Activated naive CD4-positive, alpha-beta T cell treated with anti-CD3 and anti-CD28 coated beads, Interleukin-2, amount 50 U/mL, for 72 hours (primary cell): ENCODE measurements at regions not wholly inside any gene's neighbourhood (a gene's known extent, or its start where the extent isn't known, plus 50 kb on each side); places are given as distances from the start of the nearest gene placed in this dataset.
"Not testable (repeated sequence)": the region's sequence is repeated elsewhere in the genome, so short reads cannot be mapped to it uniquely, and the experiment has no call there.

ENCODE experiments used
- ATAC-seq, 2 donors: fragments of 150-1000 bp; cut with Tn5 transposase; 2 replicates each; pipeline ENCODE4 v1.10.0; 2021; ENCODE audit warnings: mild to moderate bottlenecking in 2 of 2, moderate library complexity in 2 of 2
- DNase-seq, 2 donors: peaks; one replicate each; pipeline ENCODE4 v3.0.0; 2021 to 2022; ENCODE audit warnings: low spot score in 2 of 2
- H3K27ac Mint-ChIP-seq, 2 donors: one replicate each; pipeline ENCODE4 v1.8.0; 2022; ENCODE audit warnings: mild to moderate bottlenecking in 2 of 2, mixed read lengths in 2 of 2
- H3K36me3 Mint-ChIP-seq, 2 donors: one replicate each; pipeline ENCODE4 v1.8.0; 2022; ENCODE audit warnings: mixed read lengths in 2 of 2
- H3K9me3 Mint-ChIP-seq, 2 donors: one replicate each; pipeline ENCODE4 v1.8.0; 2022; ENCODE audit warnings: mixed read lengths in 2 of 2

DNA sequence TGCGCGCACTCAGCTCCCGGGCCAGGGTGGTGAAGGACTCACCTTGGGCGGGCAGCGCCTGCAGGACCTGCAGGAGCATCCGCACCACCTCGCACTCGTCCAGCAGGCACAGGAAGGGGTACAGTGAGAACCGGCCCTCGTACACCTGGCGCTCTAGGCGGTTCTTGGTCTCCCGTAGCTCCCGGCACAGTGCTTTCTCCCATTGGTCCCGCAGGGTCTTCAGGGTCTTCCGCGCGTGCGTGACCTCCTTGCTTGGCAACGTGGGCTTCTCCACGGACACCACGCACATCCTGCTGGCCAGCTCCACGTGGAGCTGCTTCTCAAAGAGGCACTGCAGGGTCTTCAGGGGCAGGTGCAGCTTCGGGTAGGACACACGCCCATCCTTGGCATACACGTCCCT lies 74.1 kb upstream of the MED13 start:
- peaks cover 0 to 5% of the 10 kb centered on the region in 2 donors for H3K9me3 Mint-ChIP-seq
- peaks cover 0 to 11% of the 10 kb centered on the region in 2 donors for H3K36me3 Mint-ChIP-seq
- H3K27ac Mint-ChIP-seq = no peak overlapping the region
- no peak for ATAC-seq
- no peak for DNase-seq

DNA sequence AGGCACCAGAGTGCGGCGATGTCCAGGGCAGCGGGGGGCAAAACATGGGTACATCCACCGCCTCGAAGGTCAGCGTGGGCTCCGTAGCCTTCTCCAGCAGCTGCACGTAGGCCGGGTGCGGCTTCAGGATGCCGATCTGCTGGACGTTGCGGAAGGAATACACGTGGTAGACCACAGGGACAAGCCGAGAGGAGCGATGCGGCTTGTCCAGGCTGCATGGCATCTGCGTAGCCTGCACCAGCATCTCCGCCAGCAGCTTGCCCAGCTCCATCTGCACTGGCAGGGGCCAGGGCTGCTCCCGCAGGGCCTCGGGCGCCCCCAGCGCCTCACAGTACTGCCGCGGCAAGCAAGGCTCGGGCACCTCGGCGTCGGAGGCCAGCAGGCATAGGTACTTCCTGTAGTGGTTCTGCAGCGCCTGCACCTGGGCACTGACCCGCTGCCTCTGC lies 73.6 kb upstream of the MED13 start:
- peaks cover 0 to 11% of the 10 kb centered on the region in 2 donors for H3K36me3 Mint-ChIP-seq
- peak in 1 of 2 donors; percentile 13 for DNase-seq

DNA sequence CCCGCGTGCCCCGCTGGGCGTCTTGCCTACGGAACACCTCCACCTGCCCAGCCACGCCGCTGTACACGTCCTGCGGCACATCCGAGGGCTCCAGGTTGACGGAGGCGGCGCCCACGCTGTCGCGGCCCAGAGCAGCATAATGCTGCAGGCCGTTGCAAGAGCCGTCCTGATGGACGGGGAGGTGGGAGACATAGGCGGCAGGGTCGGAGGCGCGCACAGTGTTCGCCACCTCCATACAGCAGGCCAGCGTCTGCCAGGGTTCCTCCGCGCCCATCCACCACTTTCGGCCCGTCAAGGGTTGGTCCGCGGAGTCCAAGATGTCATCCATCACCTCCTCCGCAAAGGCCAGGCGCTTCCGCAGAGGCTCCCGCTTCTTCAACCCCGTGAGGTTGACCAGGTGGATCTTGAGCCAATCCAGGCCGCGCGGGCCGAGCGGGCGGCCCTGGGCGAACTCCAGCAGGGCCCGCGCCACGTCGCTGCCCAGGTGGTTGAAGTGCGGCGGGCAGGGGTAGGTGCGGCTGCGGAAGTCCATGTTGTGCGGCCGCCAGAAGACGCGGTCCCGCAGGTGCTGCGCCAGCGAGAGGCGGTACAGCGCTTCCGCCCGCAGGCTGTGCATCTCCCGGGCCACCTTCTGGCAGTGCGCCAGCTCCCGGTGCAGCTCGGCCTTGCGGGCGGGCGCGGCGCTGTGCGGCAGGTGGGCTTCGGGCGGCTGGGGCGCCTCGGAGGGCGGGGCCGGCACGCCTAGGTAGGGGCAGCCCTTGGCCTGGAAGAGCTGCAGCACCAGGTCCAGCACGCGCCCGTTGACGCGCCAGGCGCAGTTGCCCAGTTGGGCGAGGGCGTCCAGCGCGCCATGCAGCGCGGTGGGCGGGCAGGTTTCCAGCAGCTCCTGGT lies 72.9 kb upstream of the MED13 start:
- not testable (repeated sequence) for H3K27ac Mint-ChIP-seq, H3K9me3 Mint-ChIP-seq, DNase-seq
- peak in 1 of 2 donors; percentile 66 for ATAC-seq
- peaks cover 0 to 11% of the 10 kb centered on the region in 2 donors for H3K36me3 Mint-ChIP-seq

More for the DNA sequence above, 73.6 kb upstream of the MED13 start:
- peak in 1 of 2 donors; percentile 72 for ATAC-seq
- H3K27ac Mint-ChIP-seq, H3K9me3 Mint-ChIP-seq: not testable (repeated sequence)

DNA sequence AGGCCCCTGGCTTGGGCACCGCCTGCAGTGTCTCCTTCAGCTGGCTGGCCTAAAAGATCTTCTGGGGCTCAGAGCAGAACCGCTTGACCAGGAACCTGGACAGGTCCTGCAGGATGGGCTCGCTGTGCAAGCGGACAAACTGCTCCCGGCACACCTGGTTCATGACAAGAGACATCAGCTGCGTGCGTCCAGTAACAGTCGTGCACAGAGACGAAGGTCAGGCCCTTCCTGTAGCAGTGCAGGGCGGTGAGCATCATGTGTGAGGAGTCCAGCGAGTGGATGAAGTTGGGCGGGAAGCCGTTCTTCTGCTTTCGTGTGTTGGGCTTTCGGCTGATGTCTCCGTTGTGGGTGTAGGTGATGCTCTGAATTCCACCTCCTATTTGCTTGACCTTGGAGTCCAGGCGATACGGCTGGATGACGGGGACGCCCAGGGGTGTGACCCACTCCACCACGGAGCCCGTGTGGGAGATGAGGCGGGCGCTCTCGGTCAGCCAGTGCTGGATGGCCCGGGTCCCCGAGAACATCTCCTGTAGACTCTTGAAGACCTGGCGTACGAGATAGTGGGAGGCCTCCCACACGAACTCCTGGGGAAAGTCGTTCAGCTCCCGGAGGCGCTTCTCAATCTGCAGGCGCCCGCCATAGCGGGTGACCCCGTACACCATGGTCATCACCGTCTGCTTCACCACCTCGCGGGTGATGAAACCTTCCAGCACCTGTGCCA lies 72.1 kb upstream of the MED13 start:
- H3K9me3 Mint-ChIP-seq, ATAC-seq, DNase-seq, H3K27ac Mint-ChIP-seq: not testable (repeated sequence)
- peaks cover 0 to 11% of the 10 kb centered on the region in 2 donors for H3K36me3 Mint-ChIP-seq

DNA sequence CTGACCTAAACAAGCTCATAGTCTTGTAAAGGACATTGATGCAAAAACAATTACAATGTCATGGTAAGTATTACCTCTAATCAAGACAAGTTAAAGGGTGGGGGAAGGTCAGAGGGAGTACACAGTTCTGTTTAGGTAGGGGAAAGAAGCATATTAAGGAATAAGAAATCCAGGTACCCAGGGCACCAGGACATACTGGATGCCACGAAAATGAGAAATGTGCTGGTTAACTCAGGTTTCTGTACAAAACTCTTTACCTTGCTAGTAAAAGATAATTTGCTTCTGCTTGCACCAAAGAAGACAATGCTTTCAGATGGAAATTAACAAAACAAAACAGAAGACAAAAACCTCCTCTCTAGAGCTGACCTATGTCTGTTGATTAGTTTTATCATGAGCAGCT lies 70.7 kb upstream of the MED13 start:
- peaks cover 0 to 9% of the 10 kb centered on the region in 2 donors for H3K36me3 Mint-ChIP-seq

DNA sequence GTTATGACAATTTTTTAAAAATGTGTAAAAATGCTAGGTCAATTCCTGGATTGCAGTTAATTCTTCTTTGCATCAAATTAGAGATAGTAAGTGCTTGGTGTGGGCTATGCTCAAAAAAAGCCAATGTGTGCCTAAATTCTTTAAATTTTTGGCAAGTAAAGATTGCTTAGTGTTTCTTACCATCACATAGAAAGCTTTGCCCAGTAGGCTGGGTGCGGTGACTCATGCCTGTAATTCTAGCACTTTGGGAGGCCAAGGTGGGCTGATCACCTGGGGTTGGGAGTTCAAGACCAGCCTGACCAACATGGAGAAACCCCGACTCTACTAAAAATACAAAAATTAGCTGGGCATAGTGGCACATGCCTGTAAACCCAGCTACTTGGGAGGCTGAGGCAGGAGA lies 70.0 kb upstream of the MED13 start:
- not testable (repeated sequence) for H3K36me3 Mint-ChIP-seq, DNase-seq, H3K27ac Mint-ChIP-seq, ATAC-seq, H3K9me3 Mint-ChIP-seq

More for the DNA sequence above, 70.7 kb upstream of the MED13 start:
- ATAC-seq = no peak
- DNase-seq = no peak
- no peak overlapping the region for H3K27ac Mint-ChIP-seq
- H3K9me3 Mint-ChIP-seq = no peaks in the 10 kb centered on the region

DNA sequence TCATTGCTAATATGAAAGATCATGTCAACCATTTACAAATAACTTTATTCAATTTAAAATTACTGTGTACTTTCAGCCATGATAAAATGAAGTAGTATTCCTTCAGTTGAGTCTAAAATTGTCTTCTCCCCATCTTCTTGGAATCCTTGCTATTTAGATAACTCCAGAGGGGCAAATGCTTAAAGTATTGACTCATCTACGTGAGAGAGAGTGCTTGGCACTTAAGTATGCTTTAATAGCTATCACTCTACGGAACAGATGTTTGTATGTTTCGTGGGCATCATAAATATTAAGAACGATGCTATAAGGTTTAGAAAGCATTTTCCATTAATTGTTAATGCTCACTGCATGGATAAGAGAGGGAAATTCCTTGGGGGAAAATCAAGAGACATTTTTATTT lies 69.3 kb upstream of the MED13 start:
- H3K27ac Mint-ChIP-seq = no peak overlapping the region
- ATAC-seq = no peak
- peaks cover 0 to 5% of the 10 kb centered on the region in 2 donors for H3K36me3 Mint-ChIP-seq
- H3K9me3 Mint-ChIP-seq = no peaks in the 10 kb centered on the region
- DNase-seq = no peak

DNA sequence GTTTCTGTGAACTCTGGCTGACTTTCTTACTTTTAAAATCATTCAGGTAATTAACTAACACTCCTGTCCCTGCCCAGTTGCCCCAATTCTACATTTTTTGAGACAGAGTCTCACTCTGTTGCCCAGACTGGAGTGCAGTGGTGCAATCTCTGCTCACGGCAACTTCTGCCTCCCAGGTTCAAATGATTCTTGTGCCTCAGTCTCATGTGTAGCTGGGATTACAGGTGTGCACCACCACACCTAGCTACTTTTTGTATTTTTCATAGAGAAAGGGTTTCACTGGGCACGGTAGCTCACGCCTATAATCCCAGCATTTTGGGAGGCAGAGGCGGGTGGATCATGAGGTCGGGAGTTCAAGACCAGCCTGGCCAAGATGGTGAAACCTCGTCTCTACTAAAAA lies 66.2 kb upstream of the MED13 start:
- not testable (repeated sequence) for H3K9me3 Mint-ChIP-seq, ATAC-seq, DNase-seq, H3K27ac Mint-ChIP-seq, H3K36me3 Mint-ChIP-seq

DNA sequence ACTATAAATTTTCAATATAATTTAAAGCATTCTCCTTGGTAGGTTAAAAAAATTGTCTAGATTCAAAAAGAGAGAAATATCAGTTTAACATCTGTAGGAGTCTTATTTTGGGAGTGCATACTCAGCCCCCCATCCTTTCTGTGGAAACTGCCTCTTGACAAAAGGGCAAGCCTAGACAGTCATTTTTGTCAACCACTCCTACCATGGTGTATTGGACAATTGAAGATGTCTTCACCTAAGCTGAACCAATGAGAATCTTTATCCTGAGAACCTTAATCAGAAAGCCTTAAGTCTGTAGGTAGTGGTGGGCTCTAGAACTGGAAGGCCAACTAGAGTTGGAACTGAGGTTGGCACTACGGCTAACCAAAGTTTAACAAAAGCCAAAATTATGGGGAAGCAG lies 65.7 kb upstream of the MED13 start:
- H3K36me3 Mint-ChIP-seq = no peaks in the 10 kb centered on the region
- ATAC-seq = no peak

DNA sequence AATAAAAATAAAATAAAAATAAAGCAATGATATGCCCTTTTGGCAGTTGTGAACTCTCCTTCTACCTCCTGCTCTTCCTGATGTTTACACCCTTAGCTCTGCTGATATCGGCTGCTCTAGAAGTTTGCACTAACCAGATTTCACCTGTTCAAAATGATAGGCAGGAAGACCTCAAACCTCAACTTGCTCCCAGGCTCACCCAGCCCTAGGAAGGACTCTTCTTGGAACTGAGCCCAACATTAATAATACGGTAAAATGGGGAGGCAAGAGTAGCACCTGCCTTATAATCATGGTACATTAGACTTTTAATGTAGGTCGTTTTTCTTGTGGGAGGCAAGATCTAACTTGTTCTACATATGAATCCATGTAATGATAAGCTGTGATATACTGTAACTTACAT lies 61.2 kb upstream of the MED13 start:
- ATAC-seq (no peak), DNase-seq (no peak)
- peaks cover 0 to 3% of the 10 kb centered on the region in 2 donors for H3K36me3 Mint-ChIP-seq
- H3K9me3 Mint-ChIP-seq = peaks cover 0 to 2% of the 10 kb centered on the region in 2 donors
- no peak overlapping the region for H3K27ac Mint-ChIP-seq

More for the DNA sequence above, 65.7 kb upstream of the MED13 start:
- Mint-ChIP-seq H3K9me3 (no peaks in the 10 kb centered on the region), H3K27ac (no peak overlapping the region)
- DNase-seq = no peak

DNA sequence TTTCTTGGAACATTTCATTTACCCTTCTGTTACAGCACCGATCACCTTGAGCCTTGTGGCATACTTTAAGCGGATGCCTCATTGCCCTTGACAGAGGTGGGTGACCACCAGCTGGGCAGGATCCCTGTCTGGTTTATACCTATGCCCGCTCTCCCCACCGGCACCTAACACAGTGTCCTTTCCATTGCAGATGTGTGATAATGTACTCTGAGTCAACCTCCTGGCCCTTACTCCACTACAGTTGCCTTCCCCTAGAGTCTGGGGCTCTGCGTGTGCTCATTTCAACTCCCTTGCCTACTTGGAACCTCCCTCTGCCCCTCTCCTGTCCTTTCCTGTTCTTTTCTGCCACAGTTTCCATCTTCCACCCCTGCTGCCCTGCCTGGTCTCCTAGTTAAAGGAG lies 60.2 kb upstream of the MED13 start:
- Mint-ChIP-seq H3K36me3 (peaks cover 0 to 7% of the 10 kb centered on the region in 2 donors), H3K9me3 (peaks cover 0 to 4% of the 10 kb centered on the region in 2 donors), H3K27ac (no peak overlapping the region)
- no peak for DNase-seq
- no peak for ATAC-seq

DNA sequence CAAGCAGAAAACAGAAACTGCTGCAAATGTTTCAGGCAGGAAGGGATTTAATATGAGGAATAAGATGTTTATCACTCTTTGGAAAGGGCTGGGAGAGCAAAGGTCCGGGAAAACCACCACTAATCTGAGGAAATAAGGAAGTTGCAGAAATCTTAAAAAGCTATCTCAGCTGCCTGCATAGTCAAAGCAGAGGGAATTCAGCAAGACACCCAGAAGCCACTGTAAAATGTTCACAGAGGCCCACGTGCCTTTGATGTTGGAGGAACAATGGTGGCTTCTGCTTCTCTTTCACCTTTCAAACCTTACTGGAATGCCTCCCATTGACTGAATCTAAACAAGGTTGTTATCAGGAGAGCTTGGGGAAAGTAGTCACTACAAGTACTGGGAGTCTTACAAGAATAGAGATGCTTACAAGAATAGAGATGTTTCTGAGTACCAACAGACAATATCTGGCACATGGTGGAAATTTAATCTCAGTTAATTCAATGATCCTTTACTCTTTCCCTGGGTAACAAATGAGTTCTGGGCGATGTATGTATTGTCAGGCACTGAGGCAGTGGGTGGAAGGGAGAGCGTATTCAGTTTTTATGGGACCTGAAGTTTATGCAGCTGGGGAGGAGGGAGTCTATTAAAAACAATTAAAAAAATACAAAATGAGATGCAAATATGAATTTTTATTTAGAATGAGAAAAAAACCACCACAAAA lies 56.1 kb upstream of the MED13 start:
- Mint-ChIP-seq H3K36me3 (peaks cover 0 to 13% of the 10 kb centered on the region in 2 donors), H3K9me3 (peaks cover 0 to 4% of the 10 kb centered on the region in 2 donors), H3K27ac (peak overlapping the region in 1 of 2 donors; percentile 70)
- no peak for DNase-seq
- no peak for ATAC-seq

DNA sequence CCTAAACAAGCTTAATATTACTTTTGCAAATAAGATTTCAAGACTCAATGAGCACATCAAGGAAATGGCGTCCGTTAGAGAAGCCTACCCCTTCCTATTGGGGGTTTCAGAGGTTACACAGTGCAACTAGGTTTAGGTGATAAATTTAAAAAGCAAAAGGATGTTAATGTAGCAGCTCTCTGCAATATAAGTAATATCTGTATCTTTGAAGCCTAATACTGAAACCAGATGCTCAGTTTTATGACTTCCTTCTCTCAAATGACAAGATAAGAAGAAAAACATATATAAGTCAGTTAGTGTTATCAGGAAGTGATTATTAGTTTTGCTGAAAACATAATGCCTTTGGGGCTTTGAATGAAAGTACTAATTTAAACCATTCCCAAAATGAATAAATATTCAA lies 54.3 kb upstream of the MED13 start:
- ATAC-seq (peak in 1 of 2 donors; percentile 87), DNase-seq (no peak)
- H3K9me3 Mint-ChIP-seq = peaks cover 0 to 4% of the 10 kb centered on the region in 2 donors
- peaks cover 0 to 13% of the 10 kb centered on the region in 2 donors for H3K36me3 Mint-ChIP-seq
- H3K27ac Mint-ChIP-seq = no peak overlapping the region
